ENCODE measurements at regions not wholly inside any gene's neighbourhood (a gene's known extent, or its start where the extent isn't known, plus 50 kb on each side); places are given as distances from the start of the nearest gene placed in this dataset.

- TF ChIP-seq CTCF (IDR thresholded peaks at IDR 0.05; ENCODE audit: low read depth, low read length, poor library complexity, severe bottlenecking), result no peak
- TF ChIP-seq EZH2phosphoT487 (IDR thresholded peaks at IDR 0.05; ENCODE audit: borderline replicate concordance, low read length), result no peak
Observed at GRCh38 chr20:56989516-56989915, 276.9 kb downstream of the BMP7 start.
